IMR-90 (cell line): ENCODE measurements at regions not wholly inside any gene's neighbourhood (a gene's known extent, or its start where the extent isn't known, plus 50 kb on each side); places are given as distances from the start of the nearest gene placed in this dataset.

ENCODE experiments used
- ATAC-seq: fragments of 200-7000 bp; cut with Tn5 transposase; 2 replicates; pipeline ENCODE4 v1.9.1; 2020; ENCODE audit warnings: low read depth, mild to moderate bottlenecking, moderate library complexity
- BruUV-seq: library from RNA; stranded (reverse); fragments of 400-500 nt; replicated peaks from 2 replicates; lab custom pipeline; 2021; lab: Mats Ljungman, UMichigan
- CTCF ChIA-PET: fragments of 300-600 bp; formaldehyde crosslinking; extraction: SDS; loops from one replicate; lab custom pipeline; 2021; ENCODE audit warnings: antibody characterized with exemption; lab: Yijun Ruan, JAX
- POLR2A ChIA-PET: fragments of 300-600 bp; sonication (Branson Sonifier 250); formaldehyde crosslinking; loops from one replicate; lab custom pipeline; 2022; ENCODE audit warnings: antibody characterized with exemption; ENCODE audit not compliant: unreplicated experiment; lab: Charles Lee
- DNase-seq: peaks from one replicate; pipeline ENCODE4 v3.0.0; 2013
- H2AFZ ChIP-seq: replicated peaks from 2 replicates; pipeline ENCODE3; 2013; ENCODE audit warnings: low read length, mild to moderate bottlenecking; ENCODE audit not compliant: poor library complexity
- H2AK5ac ChIP-seq: 2 replicates; pipeline ENCODE4 v1.6.1; 2013; ENCODE audit warnings: low read depth, low read length, inconsistent platforms
- H2AK9ac ChIP-seq: replicated peaks from 2 replicates; pipeline ENCODE3; 2013; ENCODE audit warnings: mild to moderate bottlenecking, low read depth, low read length, moderate library complexity; ENCODE audit not compliant: poor library complexity
- H2BK120ac ChIP-seq: 2 replicates; pipeline ENCODE4 v1.6.1; 2013; ENCODE audit warnings: low read depth, low read length, inconsistent platforms
- H2BK15ac ChIP-seq: 3 replicates; pipeline ENCODE4 v1.6.1; 2013; ENCODE audit warnings: low read depth, low read length, inconsistent platforms
- H2BK20ac ChIP-seq: 2 replicates; pipeline ENCODE4 v1.6.1; 2013; ENCODE audit warnings: low read depth, mild to moderate bottlenecking, inconsistent platforms, low read length, moderate library complexity
- H2BK5ac ChIP-seq: 2 replicates; pipeline ENCODE4 v1.6.1; 2013; ENCODE audit warnings: mild to moderate bottlenecking, low read depth, low read length, inconsistent platforms; ENCODE audit not compliant: poor library complexity, severe bottlenecking
- H3K14ac ChIP-seq: replicated peaks from 2 replicates; pipeline ENCODE4 v1.6.1; 2013; ENCODE audit warnings: low read depth, low read length, inconsistent platforms
- H3K18ac ChIP-seq: 2 replicates; pipeline ENCODE4 v1.6.1; 2013; ENCODE audit warnings: low read depth, low read length, control low read depth
- H3K23ac ChIP-seq: 2 replicates; pipeline ENCODE4 v1.6.1; 2013; ENCODE audit warnings: low read depth, low read length, inconsistent platforms
- H3K27ac ChIP-seq: 2 replicates; pipeline ENCODE4 v1.5.1; 2013; ENCODE audit warnings: mild to moderate bottlenecking, control low read depth, low read length; ENCODE audit not compliant: insufficient read depth
- H3K27me3 ChIP-seq: 2 replicates; pipeline ENCODE4 v1.6.1; 2013; ENCODE audit warnings: low read length; ENCODE audit not compliant: control insufficient read depth, insufficient read depth
- H3K36me3 ChIP-seq: 2 replicates; pipeline ENCODE4 v1.6.1; 2013; ENCODE audit warnings: low read length, mixed read lengths; ENCODE audit not compliant: control insufficient read depth, insufficient read depth
- H3K4ac ChIP-seq: 2 replicates; pipeline ENCODE4 v1.6.1; 2013; ENCODE audit warnings: low read depth, low read length, inconsistent platforms
- H3K4me1 ChIP-seq: 2 replicates; pipeline ENCODE4 v1.6.1; 2013; ENCODE audit warnings: low read length, mixed read lengths; ENCODE audit not compliant: control insufficient read depth, insufficient read depth
- H3K4me2 ChIP-seq: 2 replicates; pipeline ENCODE4 v1.6.1; 2013; ENCODE audit warnings: low read depth, mild to moderate bottlenecking, control low read depth, low read length, moderate library complexity
- H3K4me3 ChIP-seq: 2 replicates; pipeline ENCODE4 v1.5.1; 2013; ENCODE audit warnings: low read depth, mild to moderate bottlenecking, control low read depth, low read length, moderate library complexity; ENCODE audit not compliant: insufficient read depth
- H3K56ac ChIP-seq: 2 replicates; pipeline ENCODE4 v1.6.1; 2013; ENCODE audit warnings: low read length, inconsistent platforms; ENCODE audit not compliant: insufficient read depth; ENCODE audit errors: extremely low read depth
- H3K79me1 ChIP-seq, 2 experiments: 2 replicates each; pipeline ENCODE4 v1.6.1; 2013; ENCODE audit warnings: low read length in 2 of 2, inconsistent platforms in 1 of 2, low read depth in 1 of 2
- H3K9ac ChIP-seq: 2 replicates; pipeline ENCODE4 v1.6.1; 2013; ENCODE audit warnings: low read depth, low read length, control low read depth
- H3K9me1 ChIP-seq: 2 replicates; pipeline ENCODE4 v1.6.1; 2013; ENCODE audit warnings: low read length, inconsistent platforms; ENCODE audit not compliant: insufficient read depth
- H3K9me3 ChIP-seq: 2 replicates; pipeline ENCODE4 v1.6.1; 2013; ENCODE audit warnings: low read length; ENCODE audit not compliant: control insufficient read depth, insufficient read depth
- H4K20me1 ChIP-seq: 2 replicates; pipeline ENCODE4 v1.6.1; 2013; ENCODE audit warnings: low read length, inconsistent platforms; ENCODE audit not compliant: insufficient read depth
- H4K5ac ChIP-seq: 2 replicates; pipeline ENCODE4 v1.6.1; 2013; ENCODE audit warnings: mild to moderate bottlenecking, low read depth, low read length, control low read depth
- H4K8ac ChIP-seq, 2 experiments: 2 replicates each; pipeline ENCODE4 v1.6.1; 2013; ENCODE audit warnings: low read depth in 2 of 2, low read length in 2 of 2, control low read depth in 1 of 2, inconsistent platforms in 1 of 2
- H4K91ac ChIP-seq: 2 replicates; pipeline ENCODE4 v1.6.1; 2013; ENCODE audit warnings: low read depth, low read length, inconsistent platforms; ENCODE audit not compliant: insufficient read depth
- BHLHE40 ChIP-seq: fragments of 150-350 bp; IDR thresholded peaks from 2 replicates; pipeline ENCODE4 v1.6.1; 2016; ENCODE audit warnings: mild to moderate bottlenecking, low read depth, low read length
- FOS ChIP-seq: fragments of 150-350 bp; IDR thresholded peaks from 2 replicates; pipeline ENCODE4 v1.6.1; 2016; ENCODE audit warnings: low read depth, low read length
- MAFK ChIP-seq: IDR thresholded peaks from 2 replicates; pipeline ENCODE4 v1.6.1; 2012; ENCODE audit warnings: low read depth, low read length, improper control_type of control experiment
- POLR2A ChIP-seq: IDR thresholded peaks from 2 replicates; pipeline ENCODE4 v1.6.1; 2012; ENCODE audit warnings: mild to moderate bottlenecking, low read depth, low read length
- RCOR1 ChIP-seq: IDR thresholded peaks from 2 replicates; pipeline ENCODE4 v1.6.1; 2012; ENCODE audit warnings: mild to moderate bottlenecking, low read length, improper control_type of control experiment; ENCODE audit not compliant: insufficient replicate concordance
- RFX5 ChIP-seq: IDR thresholded peaks from 2 replicates; pipeline ENCODE4 v1.8.0; 2012; ENCODE audit warnings: low read depth, mild to moderate bottlenecking, low read length, moderate library complexity
- SMC3 ChIP-seq: fragments of 150-350 bp; IDR thresholded peaks from 2 replicates; pipeline ENCODE4 v1.6.1; 2016; ENCODE audit warnings: low read depth, mild to moderate bottlenecking, antibody characterized with exemption, low read length, moderate library complexity
- WGBS, 2 experiments: methylation state at CpG; one replicate each; pipeline versions ENCODE4 v1.1.5 to v1.1.7; 2013; ENCODE audit warnings: missing lambda C conversion rate in 2 of 2; ENCODE audit not compliant: insufficient read length in 1 of 2; ENCODE audit errors: extremely low coverage in 2 of 2; 5-methylcytosine and 5-hydroxymethylcytosine counted together
- dilution Hi-C: fragments of 300-500 bp; cut with HindIII; formaldehyde crosslinking; loops from one replicate; pipeline ENCODE4 v1.14.3; 2018; ENCODE audit warnings: low sequenced_read_pairs; ENCODE audit not compliant: unreplicated experiment
- in situ Hi-C: fragments of 300-500 bp; cut with MboI; formaldehyde crosslinking; loops from 3 replicates; pipeline ENCODE4 v1.14.3; 2019; ENCODE audit warnings: low sequenced_read_pairs, inconsistent platforms, mixed read lengths
- intact Hi-C: fragments of 100-400 bp; cut with micrococcal nuclease; formaldehyde crosslinking; loops from 2 replicates; pipeline ENCODE4 v1.10.0; 2022
- TF ChIP-seq, protein P1 (sequence below): conservative IDR thresholded peaks from 2 replicates; pipeline ENCODE4 v1.5.1; 2012; ENCODE audit warnings: mild to moderate bottlenecking, low read depth, low read length, improper control_type of control experiment

DNA sequence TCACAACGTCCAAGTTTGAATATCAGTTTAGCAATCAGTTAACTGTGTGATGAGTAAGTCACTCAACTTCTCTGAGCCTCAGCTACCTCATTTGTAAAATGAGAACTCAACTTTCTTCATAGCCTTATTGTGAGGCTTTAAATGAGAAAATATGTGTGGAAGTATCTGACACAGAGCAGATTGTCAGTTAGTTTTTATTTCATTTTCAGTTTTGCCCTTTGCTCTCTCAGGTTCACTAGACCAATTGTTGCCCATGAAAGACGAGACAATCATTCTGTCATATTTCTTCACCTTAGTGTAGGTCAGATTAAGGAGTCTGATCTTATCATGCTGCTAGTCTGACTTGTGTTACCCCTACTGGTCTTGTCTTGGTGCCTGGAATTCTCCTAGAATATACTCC lies 232.8 kb upstream of the PTBP2 start:
- H4K5ac ChIP-seq = no peak overlapping the region
- TF ChIP-seq BHLHE40 (no peak), FOS (no peak), RCOR1 (no peak), MAFK (no peak), POLR2A (no peak), RFX5 (no peak), SMC3 (no peak)
- TF ChIP-seq, protein P1, sequence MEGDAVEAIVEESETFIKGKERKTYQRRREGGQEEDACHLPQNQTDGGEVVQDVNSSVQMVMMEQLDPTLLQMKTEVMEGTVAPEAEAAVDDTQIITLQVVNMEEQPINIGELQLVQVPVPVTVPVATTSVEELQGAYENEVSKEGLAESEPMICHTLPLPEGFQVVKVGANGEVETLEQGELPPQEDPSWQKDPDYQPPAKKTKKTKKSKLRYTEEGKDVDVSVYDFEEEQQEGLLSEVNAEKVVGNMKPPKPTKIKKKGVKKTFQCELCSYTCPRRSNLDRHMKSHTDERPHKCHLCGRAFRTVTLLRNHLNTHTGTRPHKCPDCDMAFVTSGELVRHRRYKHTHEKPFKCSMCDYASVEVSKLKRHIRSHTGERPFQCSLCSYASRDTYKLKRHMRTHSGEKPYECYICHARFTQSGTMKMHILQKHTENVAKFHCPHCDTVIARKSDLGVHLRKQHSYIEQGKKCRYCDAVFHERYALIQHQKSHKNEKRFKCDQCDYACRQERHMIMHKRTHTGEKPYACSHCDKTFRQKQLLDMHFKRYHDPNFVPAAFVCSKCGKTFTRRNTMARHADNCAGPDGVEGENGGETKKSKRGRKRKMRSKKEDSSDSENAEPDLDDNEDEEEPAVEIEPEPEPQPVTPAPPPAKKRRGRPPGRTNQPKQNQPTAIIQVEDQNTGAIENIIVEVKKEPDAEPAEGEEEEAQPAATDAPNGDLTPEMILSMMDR = no peak
- intact Hi-C loops = no loop called here
- no peak overlapping the region for H2BK15ac ChIP-seq
- H3K9ac ChIP-seq = no peak overlapping the region
- no peak overlapping the region for H2AK5ac ChIP-seq
- H3K18ac ChIP-seq = no peak overlapping the region
- no TSS peak for BruUV-seq
- CTCF ChIA-PET = no interaction called here
- no peak overlapping the region for H3K14ac ChIP-seq
- no peaks in the 10 kb centered on the region for H3K36me3 ChIP-seq
- no peak overlapping the region for H2BK5ac ChIP-seq
- no peak overlapping the region for H2BK120ac ChIP-seq
- no peak overlapping the region for H2AFZ ChIP-seq
- no peak overlapping the region for H3K4ac ChIP-seq
- no peak overlapping the region for H2AK9ac ChIP-seq
- no peak overlapping the region for H2BK20ac ChIP-seq
- H3K79me1 ChIP-seq = no peaks in the 10 kb centered on the region
- no peak for DNase-seq
- H3K4me1 ChIP-seq = no peaks in the 10 kb centered on the region
- in situ Hi-C loops = no loop called here
- no peaks in the 10 kb centered on the region for H4K20me1 ChIP-seq
- POLR2A ChIA-PET = no interaction called here
- H4K91ac ChIP-seq = no peak overlapping the region
- H3K4me2 ChIP-seq = no peak overlapping the region
- H3K23ac ChIP-seq = no peak overlapping the region
- no peak for ATAC-seq
- H3K9me3 ChIP-seq = no peaks in the 10 kb centered on the region
- no peak overlapping the region for H3K27ac ChIP-seq
- no peak overlapping the region for H3K56ac ChIP-seq
- no peak overlapping the region for H4K8ac ChIP-seq
- dilution Hi-C loops = no loop called here
- H3K27me3 ChIP-seq = no peaks in the 10 kb centered on the region
- H3K9me1 ChIP-seq = no peaks in the 10 kb centered on the region
- H3K4me3 ChIP-seq = no peak overlapping the region
- no CpG with 5 or more reads among the region's 2 CpGs for WGBS, 2 experiments
